NCI-H345 treated with DMSO at 0.1 percent for 48 hours (cell line): ENCODE measurements at regions not wholly inside any gene's neighbourhood (a gene's known extent, or its start where the extent isn't known, plus 50 kb on each side); places are given as distances from the start of the nearest gene placed in this dataset.
"Not testable (repeated sequence)": the region's sequence is repeated elsewhere in the genome, so short reads cannot be mapped to it uniquely, and the experiment has no call there.

Experiments used
- DNase-seq: peaks from one replicate; lab custom pipeline; 2025; ENCODE audit not compliant: unreplicated experiment; lab: John Stamatoyannopoulos, UW

DNA sequence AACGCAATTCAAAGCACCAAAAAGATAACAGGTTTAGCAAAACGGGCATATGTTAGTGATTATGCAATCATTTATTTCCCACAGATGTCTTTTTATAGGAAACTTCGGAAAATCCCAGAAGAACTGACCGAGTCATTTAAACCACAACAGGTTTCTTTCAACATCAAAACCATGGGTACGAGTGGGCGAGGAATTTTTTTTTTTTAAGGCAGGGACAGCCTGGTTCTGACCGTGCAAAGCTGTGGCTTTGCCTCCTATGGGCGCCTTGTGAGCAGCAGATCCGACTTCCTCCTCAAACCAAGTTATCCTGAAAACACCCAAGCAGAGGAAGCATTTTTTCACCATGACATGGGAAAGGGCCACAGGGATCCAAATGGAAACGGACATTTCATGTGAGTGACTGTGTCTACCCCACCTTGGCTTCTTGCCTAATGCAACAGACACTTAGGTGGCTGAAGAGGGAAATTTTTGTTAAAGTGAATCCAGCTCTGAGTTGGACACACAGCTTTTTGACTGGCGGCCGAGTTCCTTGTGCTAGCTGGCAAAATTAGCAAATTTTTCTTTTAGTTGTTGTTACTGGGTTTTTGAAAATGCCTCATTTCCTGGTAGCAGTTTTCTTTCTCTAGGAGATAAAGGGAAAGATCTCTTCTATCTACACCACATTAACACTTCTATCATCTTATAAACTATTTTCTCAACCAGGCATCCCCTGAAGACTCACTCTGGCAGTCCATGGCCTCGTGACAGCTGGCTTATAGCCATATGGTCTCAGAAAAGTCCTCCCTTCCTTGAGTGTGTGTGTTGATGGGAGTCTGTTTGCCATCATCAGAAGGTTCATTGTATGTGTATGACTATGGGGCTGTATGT, 487.4 kb upstream of the ZEB2 start:
- no peak for DNase-seq

DNA sequence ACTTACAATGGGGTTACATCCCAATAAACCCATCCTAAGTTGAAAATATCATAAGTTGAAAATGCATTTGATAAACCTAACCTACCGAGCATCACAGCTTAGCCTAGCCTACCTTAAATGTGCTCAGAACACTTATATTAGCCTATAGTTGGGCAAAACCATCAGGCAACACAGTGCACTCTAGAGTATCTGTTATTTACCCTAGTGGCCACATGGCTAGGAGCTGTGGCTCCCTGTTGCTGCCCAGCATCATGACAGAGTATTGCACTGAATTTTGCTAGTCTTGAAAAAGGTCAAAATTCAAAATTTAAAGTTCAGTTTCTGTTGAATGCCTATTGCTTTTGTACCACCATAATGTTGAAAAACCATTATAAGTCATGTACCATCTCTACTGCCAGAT, 482.7 kb upstream of the ZEB2 start:
- DNase-seq = no peak

DNA sequence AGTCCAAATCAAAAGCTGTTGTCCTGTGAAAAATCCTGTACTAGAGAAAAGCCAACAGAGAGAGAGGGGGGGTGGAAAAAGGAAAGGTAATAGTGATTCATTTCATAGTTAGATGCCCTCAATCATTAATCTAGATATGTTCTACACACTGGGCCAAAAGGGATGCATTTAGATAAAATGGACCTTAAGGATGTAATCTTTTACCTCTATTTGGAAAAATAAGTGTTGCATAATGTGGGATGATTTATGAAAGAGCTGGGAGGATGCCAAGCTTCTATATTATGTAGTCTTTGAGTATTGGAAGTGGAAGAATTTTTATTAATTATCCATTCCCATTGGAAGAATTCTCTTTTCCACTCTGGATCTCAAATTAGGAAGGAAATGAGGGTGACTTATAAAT, 480.5 kb upstream of the ZEB2 start:
- no peak for DNase-seq

DNA sequence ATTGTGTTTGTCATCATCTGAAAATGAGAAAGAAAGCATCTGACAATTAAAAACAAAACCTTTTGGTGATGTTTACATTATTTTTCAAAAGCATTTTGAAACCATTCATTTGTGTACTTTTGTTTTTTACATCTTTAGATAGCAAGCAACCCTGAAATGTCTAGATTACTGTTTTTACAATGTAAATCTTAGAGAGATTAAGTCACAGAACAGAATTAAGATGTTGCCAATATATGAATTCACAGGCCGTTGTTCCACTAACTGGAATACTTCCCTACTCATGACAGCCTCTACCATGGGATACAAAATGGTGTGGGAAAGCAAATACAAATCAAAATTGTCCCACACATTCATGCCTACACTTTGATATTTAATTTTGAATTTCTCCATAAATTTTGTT, 480.0 kb upstream of the ZEB2 start:
- no peak for DNase-seq

DNA sequence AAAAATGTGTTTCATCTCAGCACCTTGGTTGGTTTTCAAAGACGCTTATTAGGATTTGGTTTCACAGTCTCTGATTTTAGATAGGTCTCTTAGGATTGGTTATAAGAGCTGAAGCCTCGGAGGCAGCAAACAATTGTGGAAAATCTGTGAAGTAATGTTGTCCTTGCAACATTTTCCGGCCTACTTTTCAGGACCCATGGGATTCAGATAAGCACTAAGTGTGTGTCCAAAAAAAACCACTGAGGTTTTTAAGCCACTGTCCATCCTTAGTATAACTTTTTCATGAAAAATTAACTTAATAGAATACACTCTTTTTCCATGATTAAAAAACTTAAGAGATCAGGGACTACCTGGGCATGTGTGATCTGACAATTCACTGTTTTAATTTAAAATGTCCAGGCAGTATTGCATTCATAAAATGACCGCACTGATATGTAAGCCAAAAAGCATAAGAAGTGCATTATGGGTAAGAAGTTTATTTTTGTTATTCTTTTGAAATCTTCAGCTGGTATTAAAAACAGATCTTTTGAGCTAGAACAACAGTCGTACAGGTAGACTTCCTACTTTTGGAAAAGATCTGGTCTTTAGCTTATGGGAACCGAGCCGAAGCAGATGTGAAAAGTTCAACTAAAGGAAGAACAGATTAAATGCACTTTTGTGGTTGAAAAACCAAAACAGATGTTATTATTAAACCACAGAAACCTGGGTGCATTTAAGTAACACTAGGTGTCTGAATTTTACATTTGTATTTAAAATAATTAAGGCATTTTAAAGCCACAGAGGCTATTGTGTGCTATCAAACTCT, 479.4 kb upstream of the ZEB2 start:
- DNase-seq = no peak

DNA sequence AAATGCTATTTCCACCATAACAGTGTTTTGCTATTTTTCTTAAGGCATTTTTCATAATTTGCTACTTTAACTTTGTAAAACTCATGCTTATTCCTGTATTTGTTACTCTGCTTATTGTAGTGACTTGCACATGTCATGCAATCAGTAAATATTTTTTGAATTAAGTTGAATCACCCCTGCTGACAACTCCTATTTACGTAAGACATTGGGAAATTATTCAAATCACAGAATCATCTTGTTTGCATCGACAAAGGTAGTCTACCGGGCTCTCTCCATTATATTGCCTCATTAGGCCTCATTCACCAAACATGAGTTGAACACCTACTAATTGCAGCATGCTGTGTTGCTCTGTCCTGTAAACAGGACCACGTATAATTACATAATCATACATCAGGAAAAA, 478.5 kb upstream of the ZEB2 start:
- no peak for DNase-seq

DNA sequence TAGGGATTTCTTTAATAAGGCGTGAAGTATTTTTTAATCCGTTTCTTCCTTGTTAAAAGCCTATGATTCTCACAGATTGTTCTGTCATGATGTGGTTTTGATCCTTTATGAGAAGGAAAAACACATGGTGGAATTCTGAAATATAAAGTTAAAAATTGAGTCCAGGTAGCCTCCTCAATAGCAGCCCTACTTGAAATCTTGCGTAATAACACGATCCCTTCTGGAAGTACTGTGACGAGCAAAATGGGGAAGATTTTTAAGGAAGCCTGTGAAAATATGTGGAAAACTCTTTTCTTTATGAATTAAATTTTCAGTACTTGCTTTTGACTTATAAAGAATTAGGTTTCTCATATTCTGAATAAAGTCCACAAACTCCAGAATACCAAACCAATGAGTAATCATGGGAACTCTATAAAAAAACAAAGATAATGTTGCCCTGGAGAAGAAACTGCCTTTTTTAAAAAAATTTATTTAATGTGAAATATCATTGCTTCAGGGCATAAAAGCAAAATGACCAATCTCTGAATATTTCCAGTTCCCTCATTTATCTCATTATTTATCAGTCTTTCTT, 476.4 kb upstream of the ZEB2 start:
- no peak for DNase-seq

DNA sequence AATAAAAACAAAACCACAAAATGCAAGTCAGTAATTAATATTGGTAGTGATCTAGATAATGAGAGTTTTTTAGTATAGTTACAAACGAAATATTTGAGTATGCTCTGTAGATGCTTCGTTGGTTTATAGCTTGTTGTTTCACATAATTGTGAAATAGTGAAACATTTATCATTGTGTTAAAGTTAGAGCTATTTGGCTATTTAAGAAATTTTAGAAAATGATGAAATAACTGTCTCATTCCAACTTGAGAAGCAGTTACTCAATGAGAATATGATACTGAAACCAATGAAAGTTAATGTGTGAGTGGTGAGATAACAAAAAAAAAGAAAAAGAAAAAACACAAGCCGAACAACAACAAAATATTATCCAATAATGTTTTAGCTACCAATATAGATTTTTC, 475.6 kb upstream of the ZEB2 start:
- no peak for DNase-seq

DNA sequence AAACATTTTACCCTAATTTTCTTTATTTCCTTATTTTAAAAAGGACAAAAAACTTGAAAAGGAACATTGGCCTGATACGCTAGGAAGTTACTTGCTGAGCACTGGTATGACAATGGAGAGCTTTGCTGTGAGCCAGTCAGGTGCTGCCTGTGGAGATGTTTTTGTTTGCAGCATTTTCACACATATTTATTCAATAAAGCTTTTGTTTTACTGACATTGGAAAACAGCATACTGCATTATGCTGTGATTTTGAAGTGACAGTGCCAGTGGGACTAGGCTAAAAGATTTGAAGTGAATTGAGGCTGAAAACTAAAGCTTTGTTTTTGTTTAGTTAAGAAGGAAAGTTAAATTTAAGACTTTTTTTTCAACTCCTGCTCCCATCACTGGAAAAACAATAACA, 470.7 kb upstream of the ZEB2 start:
- no peak for DNase-seq

DNA sequence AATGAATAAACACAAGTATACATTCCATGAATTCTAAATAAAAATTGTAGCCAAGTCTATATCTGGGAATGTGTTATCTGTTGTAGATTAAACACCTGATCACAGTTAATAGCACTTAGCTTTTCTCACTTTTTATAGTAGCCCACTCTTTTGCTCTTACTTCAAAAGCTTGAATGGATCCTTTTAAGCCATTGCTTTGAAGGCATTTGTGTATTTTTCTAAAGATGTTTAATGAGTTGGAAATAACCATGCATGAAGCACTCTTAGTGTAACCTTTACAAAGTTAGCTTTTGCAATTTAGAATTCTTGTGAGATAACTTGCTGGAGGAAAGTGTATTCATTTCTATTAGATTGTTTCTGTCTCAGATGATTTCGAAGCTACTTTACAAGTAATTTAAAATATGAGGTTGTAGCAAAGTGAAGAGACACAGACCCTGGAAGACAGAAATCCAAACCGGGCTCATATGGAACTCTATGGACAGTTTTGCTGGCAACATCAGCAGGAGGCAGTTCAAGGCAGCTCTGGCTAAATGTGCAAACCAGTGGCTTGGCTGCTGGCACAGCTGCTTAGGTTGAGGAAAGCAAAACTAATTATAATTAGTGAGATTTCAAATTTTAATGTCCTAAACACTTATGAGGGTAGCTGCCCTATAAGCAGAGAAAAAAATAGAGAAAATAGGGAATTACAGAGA, 469.8 kb upstream of the ZEB2 start:
- no peak for DNase-seq

DNA sequence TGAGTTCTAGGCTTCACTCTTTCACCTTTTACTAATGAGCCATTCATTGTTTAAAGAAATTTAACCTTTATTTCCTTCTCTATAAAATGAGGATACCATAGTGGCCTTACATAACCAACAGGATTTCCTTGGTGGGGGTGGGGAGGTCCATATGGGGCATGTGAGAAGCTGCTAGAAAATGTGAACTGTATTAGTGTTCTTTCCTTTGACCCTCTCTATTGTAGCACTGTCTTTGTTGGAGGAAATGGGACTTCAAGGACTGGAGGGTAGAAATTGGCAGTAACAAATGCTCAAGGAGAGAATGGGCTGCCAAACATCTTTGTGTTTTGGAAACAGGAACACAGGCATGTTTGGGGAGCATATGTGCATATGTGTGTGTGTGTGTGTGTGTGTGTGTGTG, 468.7 kb upstream of the ZEB2 start:
- no peak for DNase-seq

DNA sequence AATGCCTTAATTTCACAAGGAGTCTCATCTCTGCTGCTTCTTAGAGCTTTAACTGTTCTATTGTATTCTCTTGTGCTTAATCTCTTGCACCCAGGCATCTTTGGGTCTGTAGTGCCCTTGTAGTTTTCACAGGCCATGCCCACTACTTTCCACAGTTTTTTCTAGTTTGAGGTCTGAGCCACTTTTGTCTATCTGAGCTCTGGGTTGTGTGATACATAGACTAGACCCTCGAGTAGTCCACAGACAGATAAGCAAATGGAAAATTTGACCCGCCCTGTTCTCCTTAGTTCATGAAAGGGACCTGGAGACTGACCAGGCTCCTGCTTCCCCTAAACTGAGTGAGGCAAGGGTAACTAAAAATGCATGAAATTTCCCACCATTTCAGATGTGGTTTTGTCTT, 466.8 kb upstream of the ZEB2 start:
- DNase-seq = no peak

DNA sequence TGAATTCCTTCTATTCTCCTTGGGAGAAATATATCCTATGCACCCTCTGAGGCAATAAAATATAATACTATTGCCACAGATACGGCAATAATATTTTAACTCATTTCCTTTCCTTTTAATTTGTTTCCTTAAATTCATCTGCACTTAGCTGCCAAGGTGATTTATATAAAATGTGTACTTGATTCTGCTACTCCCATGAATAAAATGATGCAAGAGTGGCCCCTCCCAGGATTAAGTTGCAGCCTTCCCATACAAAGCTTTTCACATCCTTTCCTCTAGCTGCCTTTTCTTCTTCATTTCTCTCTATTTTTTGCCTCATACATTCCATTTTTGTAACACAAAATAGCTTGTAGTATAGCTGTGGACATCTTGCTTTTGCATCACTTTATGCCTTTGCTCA, 464.1 kb upstream of the ZEB2 start:
- DNase-seq = no peak

DNA sequence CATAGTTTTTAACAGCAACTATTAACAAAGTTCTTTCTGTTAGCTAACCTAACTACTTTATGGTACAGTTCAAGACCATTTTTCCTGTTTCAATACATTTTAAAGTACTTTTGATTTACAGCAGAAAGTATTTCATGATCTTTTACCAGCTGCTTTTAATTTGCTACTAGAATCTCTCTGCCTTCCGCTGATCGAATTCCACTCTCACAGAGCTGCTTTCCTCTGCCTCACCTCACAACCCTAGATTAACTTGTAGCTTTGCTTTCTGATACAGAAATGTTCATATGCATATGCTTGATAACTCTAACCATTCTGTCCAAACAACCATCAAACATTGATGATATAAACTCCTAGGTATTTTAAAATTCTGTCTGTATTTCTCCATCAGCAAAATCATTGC, 463.2 kb upstream of the ZEB2 start:
- DNase-seq = no peak

DNA sequence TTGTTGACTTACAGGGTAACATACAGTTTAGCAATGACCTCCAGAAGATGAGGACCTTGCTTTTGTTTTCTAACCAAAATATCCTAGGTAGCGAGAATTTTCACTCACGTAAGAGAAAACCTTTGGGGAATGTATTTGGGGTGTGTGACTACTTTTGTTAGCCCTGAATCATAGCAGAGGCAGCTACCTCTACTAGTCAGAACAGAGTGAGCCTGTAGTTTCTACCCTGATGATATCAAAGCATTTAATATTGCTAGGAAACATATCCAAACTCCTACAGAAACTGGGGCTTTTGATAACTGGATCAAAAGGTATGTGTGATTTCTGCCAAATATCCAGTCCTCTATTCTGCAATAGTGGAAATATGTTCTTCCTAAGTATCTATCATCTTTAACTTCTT, 462.6 kb upstream of the ZEB2 start:
- no peak for DNase-seq

DNA sequence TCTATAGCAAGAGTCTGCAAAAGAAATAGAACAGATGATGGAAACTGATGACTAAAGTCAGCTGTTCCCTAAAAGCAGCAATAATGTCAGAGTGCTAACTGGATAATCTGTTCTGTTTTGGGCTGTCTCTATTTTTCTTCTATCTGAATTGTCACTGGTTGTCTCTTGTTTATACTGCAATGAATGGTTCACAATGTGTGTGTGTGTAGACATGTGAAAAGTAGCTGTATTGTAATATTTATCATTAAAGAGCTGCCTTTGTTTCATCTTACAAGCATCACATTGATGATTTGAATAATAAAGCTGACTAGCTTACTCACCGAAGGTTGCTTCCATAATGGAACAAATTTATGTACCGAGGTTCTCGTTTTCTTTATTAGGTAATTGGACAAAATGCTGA, 456.0 kb upstream of the ZEB2 start:
- DNase-seq = no peak

DNA sequence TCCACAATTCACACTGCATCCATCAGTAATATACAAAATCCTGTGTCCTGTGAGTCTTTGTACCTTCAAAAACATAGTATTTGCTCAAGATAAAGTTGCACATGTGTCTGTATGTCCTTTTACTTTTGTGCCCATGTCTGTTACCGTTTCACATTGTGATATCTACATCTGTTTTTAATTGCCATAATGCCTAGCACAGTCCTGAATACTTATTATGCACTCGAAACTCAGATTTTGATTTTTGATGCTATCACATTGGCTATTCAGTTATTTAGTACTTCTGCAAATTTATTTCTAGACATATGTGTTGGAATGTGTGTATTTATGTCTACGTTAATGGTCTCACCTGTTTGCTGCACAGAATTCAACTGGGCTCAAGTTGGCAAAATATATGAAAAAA, 452.8 kb upstream of the ZEB2 start:
- no peak for DNase-seq

DNA sequence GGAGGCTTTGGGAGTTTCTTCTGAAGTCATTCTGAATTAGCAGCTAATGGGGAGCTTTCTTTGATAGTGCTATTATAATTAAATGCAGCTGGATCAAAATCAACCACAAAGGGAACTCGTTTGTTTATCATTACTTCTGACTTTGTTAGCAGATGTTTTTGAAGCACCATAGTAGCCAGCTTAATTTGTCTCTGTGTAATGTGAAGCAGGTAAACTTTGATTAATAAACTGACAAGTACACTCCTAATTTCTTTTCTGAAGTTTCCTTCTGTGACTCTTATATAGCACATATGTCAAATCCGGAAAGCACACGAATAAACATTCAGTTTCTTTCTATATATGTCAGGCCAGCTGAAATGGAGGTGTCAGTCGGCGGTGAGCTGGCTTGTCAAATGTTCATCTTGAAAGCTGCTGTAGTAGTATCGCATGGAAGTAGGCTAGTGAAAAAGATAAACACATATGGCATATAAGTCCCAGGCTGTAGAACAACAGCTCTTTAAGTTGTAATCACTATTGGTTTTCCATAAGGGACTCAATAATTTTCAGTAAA, 451.9 kb upstream of the ZEB2 start:
- DNase-seq = no peak

DNA sequence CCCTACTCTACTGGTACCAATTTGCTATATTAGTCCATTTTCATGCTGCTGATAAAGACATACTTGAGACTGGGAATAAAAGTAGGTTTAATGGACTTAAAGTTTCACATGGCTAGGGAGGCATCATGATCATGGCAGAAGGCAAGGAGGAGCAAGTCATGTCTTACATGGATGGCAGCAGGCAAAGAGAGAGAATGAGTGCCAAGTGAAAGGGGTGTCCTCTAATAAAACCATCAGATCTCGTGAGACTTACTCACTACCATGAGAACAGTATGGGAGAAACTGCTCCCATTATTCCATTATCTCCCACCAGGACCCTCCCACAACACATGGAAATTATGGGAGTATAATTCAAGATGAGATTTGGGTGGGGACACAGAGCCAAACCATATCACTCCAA, 450.5 kb upstream of the ZEB2 start:
- DNase-seq = not testable (repeated sequence)

DNA sequence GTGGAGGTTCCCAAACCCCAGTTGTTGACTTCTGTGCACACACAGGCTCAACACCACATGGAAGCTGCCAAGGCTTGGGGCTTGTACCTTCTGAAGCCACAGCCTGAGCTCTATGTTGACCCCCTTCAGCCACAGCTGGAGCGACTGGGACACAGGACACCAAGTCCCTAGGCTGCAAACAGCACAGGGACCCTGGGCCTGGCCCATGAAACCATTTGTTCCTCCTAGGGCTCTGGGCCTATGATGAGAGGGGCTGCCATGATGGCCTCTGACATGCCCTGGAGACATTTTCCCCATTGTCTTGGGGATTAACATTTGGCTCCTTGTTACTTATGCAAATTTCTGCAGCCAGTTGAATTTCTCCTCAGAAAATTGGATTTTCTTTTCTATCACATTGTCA, 449.6 kb upstream of the ZEB2 start:
- DNase-seq = not testable (repeated sequence)

DNA sequence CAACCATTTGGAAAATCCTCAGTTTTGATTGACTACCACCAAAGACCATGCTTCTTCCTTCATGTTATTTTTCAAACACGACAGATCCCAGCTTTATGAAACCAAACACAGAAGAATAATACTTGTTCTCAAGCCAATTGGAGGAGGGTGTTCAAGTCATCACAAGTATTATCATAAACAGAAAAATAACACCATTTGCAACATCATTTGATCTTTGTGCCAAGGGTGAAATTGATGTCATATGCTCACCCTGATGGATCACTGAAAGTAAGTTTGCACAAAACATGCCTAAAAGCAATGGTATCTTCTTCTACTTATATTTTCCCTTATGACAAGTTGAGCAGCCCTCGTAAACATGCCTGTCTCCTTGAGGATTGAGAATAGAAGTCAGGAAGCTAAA, 448.0 kb upstream of the ZEB2 start:
- DNase-seq = no peak
